Erythroblast (primary cell): ENCODE measurements at regions not wholly inside any gene's neighbourhood (a gene's known extent, or its start where the extent isn't known, plus 50 kb on each side); places are given as distances from the start of the nearest gene placed in this dataset.
"Not testable (repeated sequence)": the region's sequence is repeated elsewhere in the genome, so short reads cannot be mapped to it uniquely, and the experiment has no call there.

Source experiments
- DNase-seq, 2 experiments: peaks; one replicate each; lab custom pipeline; 2025; lab: John Stamatoyannopoulos, UW

- not testable (repeated sequence) for DNase-seq
Observed at GRCh38 chr1:206312274-206312665, 108.9 kb downstream of the SRGAP2 start.

GRCh38 chr1:206314951-206315636 is 111.8 kb downstream of the SRGAP2 start:
- DNase-seq = not testable (repeated sequence)

GRCh38 chr1:206316901-206317300 is 113.6 kb downstream of the SRGAP2 start:
- not testable (repeated sequence) for DNase-seq

- DNase-seq = not testable (repeated sequence)
Observed at GRCh38 chr1:206317878-206318514, 114.7 kb downstream of the SRGAP2 start.

- not testable (repeated sequence) for DNase-seq
Observed at GRCh38 chr1:206320227-206320626, 116.9 kb downstream of the SRGAP2 start.

GRCh38 chr1:206326159-206326939 is 123.0 kb downstream of the SRGAP2 start:
- DNase-seq = not testable (repeated sequence)

GRCh38 chr1:206331597-206331996 is 128.3 kb downstream of the SRGAP2 start:
- not testable (repeated sequence) for DNase-seq

GRCh38 chr1:206333316-206333715 is 130.0 kb downstream of the SRGAP2 start:
- not testable (repeated sequence) for DNase-seq

- DNase-seq = not testable (repeated sequence)
Observed at GRCh38 chr1:206333897-206334296, 130.6 kb downstream of the SRGAP2 start.

GRCh38 chr1:206334481-206334880 is 131.1 kb downstream of the SRGAP2 start:
- DNase-seq = not testable (repeated sequence)

- DNase-seq = not testable (repeated sequence)
Observed at GRCh38 chr1:206335162-206335561, 131.8 kb downstream of the SRGAP2 start.

GRCh38 chr1:206335875-206336846 is 132.8 kb downstream of the SRGAP2 start:
- not testable (repeated sequence) for DNase-seq

GRCh38 chr1:206337024-206337423 is 133.3 kb upstream of the IKBKE start:
- not testable (repeated sequence) for DNase-seq

GRCh38 chr1:206350493-206351275 is 119.6 kb upstream of the IKBKE start:
- DNase-seq = not testable (repeated sequence)

GRCh38 chr1:206351276-206352052 is 118.8 kb upstream of the IKBKE start:
- not testable (repeated sequence) for DNase-seq

GRCh38 chr1:206356310-206356709 is 114.0 kb upstream of the IKBKE start:
- DNase-seq = not testable (repeated sequence)

- DNase-seq = not testable (repeated sequence)
Observed at GRCh38 chr1:206357962-206358361, 112.3 kb upstream of the IKBKE start.

- DNase-seq = not testable (repeated sequence)
Observed at GRCh38 chr1:206358771-206359170, 111.5 kb upstream of the IKBKE start.

- DNase-seq = not testable (repeated sequence)
Observed at GRCh38 chr1:206359377-206359776, 110.9 kb upstream of the IKBKE start.
